ENCODE measurements at regions not wholly inside any gene's neighbourhood (a gene's known extent, or its start where the extent isn't known, plus 50 kb on each side); places are given as distances from the start of the nearest gene placed in this dataset.

DNA sequence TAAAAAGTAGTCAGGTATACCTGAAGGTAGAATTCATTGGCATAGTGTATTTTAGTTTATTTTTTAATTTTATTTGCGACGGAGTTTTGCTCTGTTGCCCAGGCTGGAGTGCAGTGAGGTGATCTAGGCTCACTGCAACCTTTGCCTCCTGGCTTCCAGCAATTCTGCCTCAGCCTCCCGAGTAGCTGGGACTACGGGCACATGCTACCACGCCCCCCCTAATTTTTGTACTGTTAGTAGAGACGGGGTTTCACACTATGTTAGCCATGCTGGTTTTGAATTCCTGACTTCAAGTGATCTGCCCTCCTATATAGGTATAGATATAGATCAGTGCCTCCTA is 102.8 kb upstream of the PRSS16 start:
- Histone ChIP-seq H3K9me1 (ENCODE audit: insufficient read depth, low read length) (no peaks in the 10 kb centered on the region), H2AK9ac (replicated peaks; ENCODE audit: low read depth, low read length, poor library complexity) (no peak overlapping the region), H3K9ac (ENCODE audit: low read depth, low read length) (peak overlapping the region; percentile 67), H3K79me1 (ENCODE audit: low read depth in 1 of 2, low read length in 2 of 2) (peaks cover 0 to 10% of the 10 kb centered on the region in 2 experiments; a peak in 1 of 4 replicates), H2BK15ac (ENCODE audit: low read depth, low read length) (no peak overlapping the region), H2AK5ac (ENCODE audit: low read depth, low read length) (no peak overlapping the region; the same call in 1 of the 2 replicates), H3K56ac (ENCODE audit: extremely low read depth, insufficient read depth, low read length) (no peak overlapping the region), H3K18ac (ENCODE audit: low read depth, low read length) (no peak overlapping the region), H3K27ac (ENCODE audit: insufficient read depth, low read length) (peak overlapping the region; percentile 54; the same call in 1 of the 2 replicates), H4K8ac (ENCODE audit: low read depth in 2 of 2, low read length in 2 of 2) (0 out of 4 replicates have a peak overlapping the region, but pooled peaks of 1 of the 2 experiments have one; percentile 4), H3K27me3 (ENCODE audit: control insufficient read depth, insufficient read depth, low read length) (no peaks in the 10 kb centered on the region), H3K9me3 (ENCODE audit: control insufficient read depth, insufficient read depth, low read length) (no peaks in the 10 kb centered on the region), H3K36me3 (ENCODE audit: control insufficient read depth, insufficient read depth, low read length) (no peaks in the 10 kb centered on the region), H2BK5ac (ENCODE audit: low read depth, low read length, poor library complexity, severe bottlenecking) (no peak overlapping the region), H2BK120ac (ENCODE audit: low read depth, low read length) (no peak overlapping the region), H4K5ac (ENCODE audit: low read depth, low read length) (no peak overlapping the region), H3K23ac (ENCODE audit: low read depth, low read length) (no peak overlapping the region), H3K4me1 (ENCODE audit: control insufficient read depth, insufficient read depth, low read length) (peaks cover 2% of the 10 kb centered on the region; the same call in 1 of the 2 replicates), H3K4ac (ENCODE audit: low read depth, low read length) (no peak overlapping the region), H2AFZ (replicated peaks; ENCODE audit: low read length, poor library complexity) (no peak overlapping the region), H3K4me3 (ENCODE audit: insufficient read depth, low read depth, low read length) (no peak overlapping the region; the same call in 1 of the 2 replicates), H2BK20ac (ENCODE audit: low read depth, low read length) (no peak overlapping the region), H3K14ac (replicated peaks; ENCODE audit: low read depth, low read length) (no peak overlapping the region), H4K20me1 (ENCODE audit: insufficient read depth, low read length) (no peaks in the 10 kb centered on the region), H4K91ac (ENCODE audit: insufficient read depth, low read depth, low read length) (no peak overlapping the region), H3K4me2 (ENCODE audit: low read depth, low read length) (peak overlapping the region; percentile 76)
- ChIA-PET CTCF (no interaction called here), POLR2A (ENCODE audit: unreplicated experiment) (interaction anchor here (0.6 to 1.0 kb wide), 3 partner anchors 11 to 764 kb away, joined by 4 to 5 read pairs (median 5); a partner anchor contains a TSS)
- ATAC-seq (ENCODE audit: low read depth), result no peak
- intact Hi-C loops (cut with micrococcal nuclease) (loop anchor here (5.0 kb wide), 4 partner anchors 663 to 1122 kb away; a partner anchor contains a TSS), in situ Hi-C loops (cut with MboI; ENCODE audit: low sequenced_read_pairs) (loop anchor here (5.0 to 25.0 kb wide), 3 partner anchors 748 to 957 kb away; a partner anchor contains a TSS), dilution Hi-C loops (cut with HindIII; ENCODE audit: low sequenced_read_pairs, unreplicated experiment) (loop anchor here (25.0 kb wide), 1 partner anchor 743 kb away; a partner anchor contains a TSS)
- no peak for DNase-seq
- TF ChIP-seq RFX5 (IDR thresholded peaks at IDR 0.05; ENCODE audit: low read depth, low read length), result no peak
- no peak for TF ChIP-seq FOS (IDR thresholded peaks at IDR 0.05; ENCODE audit: low read depth, low read length)
- no peak for TF ChIP-seq BHLHE40 (IDR thresholded peaks at IDR 0.05; ENCODE audit: low read depth, low read length)
- TF ChIP-seq CHD1 (IDR thresholded peaks at IDR 0.05; ENCODE audit: low read depth, low read length), result no peak
- TF ChIP-seq MAZ (IDR thresholded peaks at IDR 0.05; ENCODE audit: borderline replicate concordance, low read depth, low read length), result no peak
- TF ChIP-seq MXI1 (IDR thresholded peaks at IDR 0.05; ENCODE audit: borderline replicate concordance, low read depth, low read length), result no peak
- no peak for TF ChIP-seq CEBPB (IDR thresholded peaks at IDR 0.05; ENCODE audit: low read depth, low read length)
- TF ChIP-seq NFE2L2 (IDR thresholded peaks at IDR 0.05; ENCODE audit: low read depth, low read length), result no peak
- TF ChIP-seq MAFK (IDR thresholded peaks at IDR 0.05; ENCODE audit: low read depth, low read length), result no peak
- TF ChIP-seq RAD21 (IDR thresholded peaks at IDR 0.05; ENCODE audit: low read length), result no peak
- TF ChIP-seq RCOR1 (IDR thresholded peaks at IDR 0.05; ENCODE audit: insufficient replicate concordance, low read length), result no peak
- TF ChIP-seq, protein P1, sequence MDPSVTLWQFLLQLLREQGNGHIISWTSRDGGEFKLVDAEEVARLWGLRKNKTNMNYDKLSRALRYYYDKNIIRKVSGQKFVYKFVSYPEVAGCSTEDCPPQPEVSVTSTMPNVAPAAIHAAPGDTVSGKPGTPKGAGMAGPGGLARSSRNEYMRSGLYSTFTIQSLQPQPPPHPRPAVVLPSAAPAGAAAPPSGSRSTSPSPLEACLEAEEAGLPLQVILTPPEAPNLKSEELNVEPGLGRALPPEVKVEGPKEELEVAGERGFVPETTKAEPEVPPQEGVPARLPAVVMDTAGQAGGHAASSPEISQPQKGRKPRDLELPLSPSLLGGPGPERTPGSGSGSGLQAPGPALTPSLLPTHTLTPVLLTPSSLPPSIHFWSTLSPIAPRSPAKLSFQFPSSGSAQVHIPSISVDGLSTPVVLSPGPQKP (IDR thresholded peaks at IDR 0.05; ENCODE audit: borderline replicate concordance, low read depth, low read length), result no peak
- TF ChIP-seq SMC3 (IDR thresholded peaks at IDR 0.05; ENCODE audit: low read depth, low read length), result no peak
- TF ChIP-seq, protein P2, sequence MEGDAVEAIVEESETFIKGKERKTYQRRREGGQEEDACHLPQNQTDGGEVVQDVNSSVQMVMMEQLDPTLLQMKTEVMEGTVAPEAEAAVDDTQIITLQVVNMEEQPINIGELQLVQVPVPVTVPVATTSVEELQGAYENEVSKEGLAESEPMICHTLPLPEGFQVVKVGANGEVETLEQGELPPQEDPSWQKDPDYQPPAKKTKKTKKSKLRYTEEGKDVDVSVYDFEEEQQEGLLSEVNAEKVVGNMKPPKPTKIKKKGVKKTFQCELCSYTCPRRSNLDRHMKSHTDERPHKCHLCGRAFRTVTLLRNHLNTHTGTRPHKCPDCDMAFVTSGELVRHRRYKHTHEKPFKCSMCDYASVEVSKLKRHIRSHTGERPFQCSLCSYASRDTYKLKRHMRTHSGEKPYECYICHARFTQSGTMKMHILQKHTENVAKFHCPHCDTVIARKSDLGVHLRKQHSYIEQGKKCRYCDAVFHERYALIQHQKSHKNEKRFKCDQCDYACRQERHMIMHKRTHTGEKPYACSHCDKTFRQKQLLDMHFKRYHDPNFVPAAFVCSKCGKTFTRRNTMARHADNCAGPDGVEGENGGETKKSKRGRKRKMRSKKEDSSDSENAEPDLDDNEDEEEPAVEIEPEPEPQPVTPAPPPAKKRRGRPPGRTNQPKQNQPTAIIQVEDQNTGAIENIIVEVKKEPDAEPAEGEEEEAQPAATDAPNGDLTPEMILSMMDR (conservative IDR thresholded peaks at IDR 0.05; ENCODE audit: low read depth, low read length), result no peak
- TF ChIP-seq POLR2A (IDR thresholded peaks at IDR 0.05; ENCODE audit: low read depth, low read length), result no peak
- no peak for TF ChIP-seq USF2 (IDR thresholded peaks at IDR 0.05; ENCODE audit: low read depth, low read length)
- BruUV-seq (replicated peaks), result no TSS peak
- 20% methylated on average over 2 of the region's 6 CpGs; no CpG with 5 or more reads in 1 of the 2 experiments for WGBS, 2 experiments (ENCODE audit: extremely low coverage in 2 of 2, insufficient read length in 1 of 2)

Data from IMR-90 (cell line).